Lower leg skin (tissue), 3 donors: ENCODE measurements at regions not wholly inside any gene's neighbourhood (a gene's known extent, or its start where the extent isn't known, plus 50 kb on each side); places are given as distances from the start of the nearest gene placed in this dataset.

ENCODE experiments used
- CTCF ChIP-seq, 3 donors: fragments of 450-650 bp; IDR thresholded peaks; one replicate each; pipeline ENCODE4 v1.5.1; 2016; ENCODE audit warnings: antibody characterized with exemption in 3 of 3, mild to moderate bottlenecking in 3 of 3, moderate library complexity in 2 of 3
- POLR2A ChIP-seq, 2 donors: fragments of 450-650 bp; IDR thresholded peaks; one replicate each; pipeline ENCODE4 v1.6.1; 2016 to 2017; ENCODE audit warnings: antibody characterized with exemption in 2 of 2, mild to moderate bottlenecking in 1 of 2, moderate library complexity in 1 of 2

- TF ChIP-seq CTCF (IDR thresholded peaks at IDR 0.05): no peak
- no peak for TF ChIP-seq POLR2A (IDR thresholded peaks at IDR 0.05)
Measured at GRCh38 chr7:10075866-10076265, 897.8 kb upstream of the PHF14 start.
